D721Med (cell line): ENCODE measurements at regions not wholly inside any gene's neighbourhood (a gene's known extent, or its start where the extent isn't known, plus 50 kb on each side); places are given as distances from the start of the nearest gene placed in this dataset.
"Not testable (repeated sequence)": the region's sequence is repeated elsewhere in the genome, so short reads cannot be mapped to it uniquely, and the experiment has no call there.

Experiments used
- DNase-seq: peaks from one replicate; pipeline ENCODE4 v3.0.0; 2011; ENCODE audit warnings: low spot score; ENCODE audit not compliant: insufficient read length
- FAIRE-seq: peaks from 2 replicates; lab custom pipeline; 2011; peaks lifted over from hg19 to GRCh38; lab: Jason Lieb, UNC
- TF ChIP-seq, protein P1 (sequence below): IDR thresholded peaks from 2 replicates; pipeline ENCODE4 v1.5.1; 2012; ENCODE audit warnings: mild to moderate bottlenecking, control low read depth; ENCODE audit not compliant: insufficient read depth; ENCODE audit errors: missing control alignments

DNA sequence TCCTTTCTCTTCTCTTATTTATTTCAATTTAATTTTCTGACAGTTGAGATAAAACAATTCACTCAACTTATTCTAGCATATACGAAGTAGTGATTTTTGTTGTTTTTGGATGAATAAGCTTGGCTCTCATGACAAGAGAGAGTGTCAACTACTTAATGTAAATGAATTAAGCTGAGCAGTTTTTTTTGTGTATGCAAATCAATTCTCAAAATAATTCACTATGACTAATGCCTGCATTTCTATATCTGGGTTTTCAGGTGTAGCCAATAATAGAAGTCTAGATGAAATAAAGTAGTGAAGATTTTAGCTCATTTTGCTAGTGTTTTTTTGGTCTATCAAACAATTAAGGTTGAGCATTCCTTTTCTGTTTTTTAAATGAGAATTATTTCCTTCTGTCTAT lies 1354.0 kb downstream of the CDH8 start:
- DNase-seq (no peak), FAIRE-seq (no peak)
- TF ChIP-seq, protein P1, sequence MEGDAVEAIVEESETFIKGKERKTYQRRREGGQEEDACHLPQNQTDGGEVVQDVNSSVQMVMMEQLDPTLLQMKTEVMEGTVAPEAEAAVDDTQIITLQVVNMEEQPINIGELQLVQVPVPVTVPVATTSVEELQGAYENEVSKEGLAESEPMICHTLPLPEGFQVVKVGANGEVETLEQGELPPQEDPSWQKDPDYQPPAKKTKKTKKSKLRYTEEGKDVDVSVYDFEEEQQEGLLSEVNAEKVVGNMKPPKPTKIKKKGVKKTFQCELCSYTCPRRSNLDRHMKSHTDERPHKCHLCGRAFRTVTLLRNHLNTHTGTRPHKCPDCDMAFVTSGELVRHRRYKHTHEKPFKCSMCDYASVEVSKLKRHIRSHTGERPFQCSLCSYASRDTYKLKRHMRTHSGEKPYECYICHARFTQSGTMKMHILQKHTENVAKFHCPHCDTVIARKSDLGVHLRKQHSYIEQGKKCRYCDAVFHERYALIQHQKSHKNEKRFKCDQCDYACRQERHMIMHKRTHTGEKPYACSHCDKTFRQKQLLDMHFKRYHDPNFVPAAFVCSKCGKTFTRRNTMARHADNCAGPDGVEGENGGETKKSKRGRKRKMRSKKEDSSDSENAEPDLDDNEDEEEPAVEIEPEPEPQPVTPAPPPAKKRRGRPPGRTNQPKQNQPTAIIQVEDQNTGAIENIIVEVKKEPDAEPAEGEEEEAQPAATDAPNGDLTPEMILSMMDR, result no peak

DNA sequence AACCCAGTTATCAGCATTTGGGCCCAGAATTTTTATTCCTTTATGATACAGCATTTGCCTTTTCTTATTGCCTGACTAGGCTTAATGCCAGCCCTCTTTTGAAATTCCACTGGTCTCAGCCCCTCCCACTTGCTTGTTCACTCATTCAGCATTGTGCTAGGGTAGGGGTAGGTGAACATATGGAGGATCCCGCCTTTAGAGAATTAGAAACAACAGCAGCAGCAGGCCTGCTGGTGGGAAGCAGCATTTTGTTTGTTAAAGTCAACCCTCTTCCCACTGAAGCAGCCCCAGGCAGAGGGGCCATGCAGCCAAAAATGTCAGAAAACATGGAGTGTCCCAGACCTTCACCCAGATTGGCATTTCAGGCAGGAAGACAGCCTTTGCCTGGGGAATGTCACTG lies 1355.2 kb downstream of the CDH8 start:
- TF ChIP-seq, protein P1, result no peak
- FAIRE-seq (no peak), DNase-seq (no peak)

DNA sequence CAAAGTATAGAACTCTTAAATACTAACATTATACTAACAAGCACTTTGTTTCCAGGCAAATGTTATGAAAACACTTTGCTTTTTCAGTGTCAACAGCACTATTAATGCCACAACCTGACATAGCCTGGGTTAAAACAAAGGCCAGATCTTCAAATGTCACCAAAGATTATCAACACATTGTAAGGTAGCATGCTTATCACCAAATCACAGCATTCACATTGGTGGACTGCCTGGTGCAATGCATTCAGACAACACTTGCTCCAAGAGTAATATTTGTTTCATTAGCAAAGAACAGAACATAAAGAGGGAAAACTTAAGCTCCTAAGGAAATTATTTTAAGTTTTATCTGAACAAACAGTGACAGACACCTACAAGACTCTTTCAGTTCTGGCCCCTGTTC lies 1361.2 kb downstream of the CDH8 start:
- FAIRE-seq (no peak), DNase-seq (no peak)
- TF ChIP-seq, protein P1, result no peak

DNA sequence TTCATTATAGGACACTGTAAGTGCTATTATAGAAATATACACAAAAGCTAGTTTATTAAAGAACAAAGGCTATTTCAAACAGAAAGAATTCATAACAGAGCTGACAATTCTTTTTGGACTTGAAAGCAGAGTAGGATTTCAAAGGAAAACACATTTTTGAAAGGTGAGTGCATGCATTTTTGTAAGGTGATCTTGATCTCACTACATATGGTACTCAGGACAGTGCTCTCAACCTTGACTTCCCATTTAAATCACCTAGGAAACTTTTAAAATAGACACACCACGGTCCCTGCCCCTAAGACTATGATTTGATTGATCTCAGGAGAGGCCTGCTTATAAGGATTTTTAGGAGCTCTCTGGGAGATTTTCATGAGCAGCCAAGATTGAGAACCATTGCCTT lies 1362.0 kb downstream of the CDH8 start:
- DNase-seq, result no peak
- no peak for FAIRE-seq
- TF ChIP-seq, protein P1, result no peak

DNA sequence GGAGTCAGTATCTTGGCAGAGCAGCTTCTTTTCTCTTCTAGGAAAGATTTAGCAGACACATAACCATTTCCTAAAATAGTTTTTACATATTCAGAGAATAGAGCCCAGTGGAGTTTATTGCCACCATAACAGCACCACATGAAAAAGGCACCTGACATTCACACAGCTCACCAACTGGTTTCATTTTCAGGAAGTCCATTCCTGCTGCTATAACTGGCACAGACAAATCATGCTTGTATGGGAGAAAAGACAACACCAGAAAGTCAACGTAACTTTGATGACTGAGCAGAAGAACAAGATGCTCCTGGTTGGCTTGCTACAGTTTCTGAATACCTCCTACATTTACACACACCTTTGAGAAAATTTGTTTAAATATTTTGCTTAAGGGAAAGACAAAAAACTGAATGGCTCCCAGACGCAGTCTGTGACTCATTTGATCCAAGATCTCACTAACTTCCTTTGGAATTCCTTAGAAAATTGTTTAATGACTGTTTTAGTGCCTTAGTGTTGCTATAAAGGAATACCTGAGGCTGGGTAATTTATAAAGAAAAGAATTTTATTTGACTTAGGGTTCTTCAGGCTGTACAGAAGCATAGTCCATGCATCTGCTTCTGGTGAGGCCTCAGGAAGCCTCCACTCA lies 1380.6 kb downstream of the CDH8 start:
- FAIRE-seq (no peak), DNase-seq (no peak)
- TF ChIP-seq, protein P1, result no peak

DNA sequence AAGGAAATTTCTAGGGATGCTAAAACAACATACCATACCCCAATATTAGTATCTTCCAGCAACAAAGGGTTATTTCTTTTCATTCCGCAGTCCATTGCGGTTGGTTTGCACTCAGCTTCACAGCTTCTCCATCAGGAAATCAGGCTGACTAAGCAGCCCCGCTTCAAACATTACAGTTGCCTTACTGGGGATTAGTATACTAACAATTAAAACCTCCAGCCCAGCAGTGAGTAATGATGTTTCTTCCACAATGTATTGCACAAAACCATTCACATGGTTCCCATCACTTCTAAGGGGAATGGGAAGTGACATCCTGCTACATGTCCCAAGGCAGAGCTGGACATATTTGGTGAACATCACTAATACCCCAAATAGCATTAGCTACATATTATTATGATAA lies 1384.9 kb downstream of the CDH8 start:
- DNase-seq, result no peak
- FAIRE-seq, result no peak
- TF ChIP-seq, protein P1, result no peak

DNA sequence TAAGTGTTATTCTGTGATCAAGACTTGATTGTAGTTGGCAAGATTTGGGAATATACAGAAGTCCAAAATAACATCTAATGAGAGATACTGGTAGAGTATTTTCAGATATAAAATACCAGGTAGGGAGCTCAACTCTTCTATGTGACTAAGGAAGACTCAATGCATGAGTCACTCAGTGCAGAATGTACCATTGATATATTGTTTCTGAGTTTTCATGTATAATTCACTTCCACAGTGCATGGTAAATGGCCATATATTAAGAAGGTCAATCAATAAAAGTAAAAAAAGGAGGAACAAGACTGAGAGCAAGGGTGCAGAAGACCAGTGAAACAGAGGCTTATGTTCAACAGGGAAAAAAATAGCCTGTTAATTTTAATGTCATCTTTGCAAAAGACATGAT lies 1387.9 kb downstream of the CDH8 start:
- FAIRE-seq (no peak), DNase-seq (no peak)
- TF ChIP-seq, protein P1, result no peak

DNA sequence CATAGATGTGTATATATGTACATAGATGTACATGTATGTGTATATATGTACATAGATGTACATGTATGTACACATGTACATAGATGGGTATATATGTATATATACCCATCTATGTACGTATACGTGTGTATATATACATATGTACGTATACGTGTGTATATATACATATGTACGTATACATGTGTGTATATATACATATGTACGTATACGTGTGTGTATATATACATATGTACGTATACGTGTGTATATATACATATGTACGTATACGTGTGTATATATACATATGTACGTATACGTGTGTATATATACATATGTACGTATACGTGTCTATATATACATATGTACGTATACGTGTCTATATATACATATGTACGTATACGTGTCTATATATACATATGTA lies 1388.8 kb downstream of the CDH8 start:
- not testable (repeated sequence) for DNase-seq
- peak; percentile 11 for FAIRE-seq
